Loucy (cell line): ENCODE measurements at regions not wholly inside any gene's neighbourhood (a gene's known extent, or its start where the extent isn't known, plus 50 kb on each side); places are given as distances from the start of the nearest gene placed in this dataset.

Experiments used
- H2AFZ ChIP-seq: fragments of 200-600 bp; sonication (generic); 2 replicates; pipeline ENCODE4 v1.6.0; 2016; ENCODE audit warnings: antibody characterized with exemption, mild to moderate bottlenecking, low read length, moderate library complexity
- H3F3A ChIP-seq: fragments of 200-600 bp; 2 replicates; pipeline ENCODE4 v1.6.0; 2016; ENCODE audit warnings: antibody characterized with exemption, low read depth, mild to moderate bottlenecking
- H3K27me3 ChIP-seq: fragments of 200-600 bp; sonication (generic); 2 replicates; pipeline ENCODE4 v1.6.1; 2014; ENCODE audit warnings: low read length, mild to moderate bottlenecking; ENCODE audit not compliant: insufficient read depth, poor library complexity, severe bottlenecking
- H3K36me3 ChIP-seq: fragments of 200-600 bp; sonication (generic); 2 replicates; pipeline ENCODE4 v1.6.1; 2016; ENCODE audit warnings: low read length; ENCODE audit not compliant: insufficient read depth
- H3K4me1 ChIP-seq: fragments of 200-600 bp; sonication (generic); 2 replicates; pipeline ENCODE4 v1.5.1; 2014; ENCODE audit warnings: low read length, mild to moderate bottlenecking; ENCODE audit not compliant: insufficient read depth, poor library complexity, severe bottlenecking
- H3K4me2 ChIP-seq: fragments of 200-600 bp; sonication (generic); 2 replicates; pipeline ENCODE4 v1.6.0; 2014; ENCODE audit warnings: antibody characterized with exemption, low read length, low read depth, mild to moderate bottlenecking; ENCODE audit not compliant: poor library complexity, severe bottlenecking
- H3K4me3 ChIP-seq: fragments of 200-600 bp; sonication (generic); 2 replicates; pipeline ENCODE4 v1.5.1; 2014; ENCODE audit warnings: low read length, mild to moderate bottlenecking, mixed read lengths; ENCODE audit not compliant: poor library complexity, severe bottlenecking
- H3K79me2 ChIP-seq: fragments of 200-600 bp; sonication (generic); 2 replicates; pipeline ENCODE4 v1.6.1; 2014; ENCODE audit warnings: low read length; ENCODE audit not compliant: insufficient read depth
- H3K9ac ChIP-seq: fragments of 200-600 bp; sonication (generic); 2 replicates; pipeline ENCODE4 v1.6.0; 2014; ENCODE audit warnings: mild to moderate bottlenecking, low read depth, low read length, moderate library complexity; ENCODE audit not compliant: poor library complexity, severe bottlenecking
- H3K9me2 ChIP-seq: fragments of 200-600 bp; sonication (generic); replicated peaks from 2 replicates; pipeline ENCODE4 v1.6.1; 2016; ENCODE audit warnings: low read depth, low read length, mixed read lengths
- H3K9me3 ChIP-seq: fragments of 200-600 bp; sonication (generic); 2 replicates; pipeline ENCODE4 v1.6.1; 2014; ENCODE audit warnings: mild to moderate bottlenecking, antibody characterized with exemption, low read length, low read depth; ENCODE audit not compliant: insufficient read depth
- H4K20me1 ChIP-seq: fragments of 200-600 bp; sonication (generic); 2 replicates; pipeline ENCODE4 v1.6.0; 2014; ENCODE audit warnings: antibody characterized with exemption, low read length, mild to moderate bottlenecking; ENCODE audit not compliant: insufficient read depth, poor library complexity, severe bottlenecking
- EZH2phosphoT487 ChIP-seq: fragments of 200-600 bp; IDR thresholded peaks from 2 replicates; pipeline ENCODE4 v1.6.1; 2018; ENCODE audit warnings: antibody characterized with exemption, mild to moderate bottlenecking, moderate library complexity, borderline replicate concordance
- TF ChIP-seq, protein P1 (sequence below): fragments of 200-600 bp; sonication (generic); conservative IDR thresholded peaks from 2 replicates; pipeline ENCODE4 v1.5.1; 2014; ENCODE audit warnings: mild to moderate bottlenecking, antibody characterized with exemption, low read length

- no peaks in the 10 kb centered on the region for H3K36me3 ChIP-seq
- no peaks in the 10 kb centered on the region for H3K79me2 ChIP-seq
- H2AFZ ChIP-seq: no peak overlapping the region
- no peak overlapping the region for H3K4me2 ChIP-seq
- H3K9ac ChIP-seq: no peak overlapping the region
- H3K9me2 ChIP-seq: no peaks in the 10 kb centered on the region
- H3K4me1 ChIP-seq: no peaks in the 10 kb centered on the region
- TF ChIP-seq, protein P1, sequence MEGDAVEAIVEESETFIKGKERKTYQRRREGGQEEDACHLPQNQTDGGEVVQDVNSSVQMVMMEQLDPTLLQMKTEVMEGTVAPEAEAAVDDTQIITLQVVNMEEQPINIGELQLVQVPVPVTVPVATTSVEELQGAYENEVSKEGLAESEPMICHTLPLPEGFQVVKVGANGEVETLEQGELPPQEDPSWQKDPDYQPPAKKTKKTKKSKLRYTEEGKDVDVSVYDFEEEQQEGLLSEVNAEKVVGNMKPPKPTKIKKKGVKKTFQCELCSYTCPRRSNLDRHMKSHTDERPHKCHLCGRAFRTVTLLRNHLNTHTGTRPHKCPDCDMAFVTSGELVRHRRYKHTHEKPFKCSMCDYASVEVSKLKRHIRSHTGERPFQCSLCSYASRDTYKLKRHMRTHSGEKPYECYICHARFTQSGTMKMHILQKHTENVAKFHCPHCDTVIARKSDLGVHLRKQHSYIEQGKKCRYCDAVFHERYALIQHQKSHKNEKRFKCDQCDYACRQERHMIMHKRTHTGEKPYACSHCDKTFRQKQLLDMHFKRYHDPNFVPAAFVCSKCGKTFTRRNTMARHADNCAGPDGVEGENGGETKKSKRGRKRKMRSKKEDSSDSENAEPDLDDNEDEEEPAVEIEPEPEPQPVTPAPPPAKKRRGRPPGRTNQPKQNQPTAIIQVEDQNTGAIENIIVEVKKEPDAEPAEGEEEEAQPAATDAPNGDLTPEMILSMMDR: no peak
- no peak for TF ChIP-seq EZH2phosphoT487
- H3K9me3 ChIP-seq: no peaks in the 10 kb centered on the region
- H4K20me1 ChIP-seq: no peaks in the 10 kb centered on the region
- H3F3A ChIP-seq: no peaks in the 10 kb centered on the region
- no peak overlapping the region for H3K4me3 ChIP-seq
- H3K27me3 ChIP-seq: no peaks in the 10 kb centered on the region
These were observed 155.6 kb upstream of the IFNG-AS1 start for GRCh38 chr12:67833602-67834001.

DNA sequence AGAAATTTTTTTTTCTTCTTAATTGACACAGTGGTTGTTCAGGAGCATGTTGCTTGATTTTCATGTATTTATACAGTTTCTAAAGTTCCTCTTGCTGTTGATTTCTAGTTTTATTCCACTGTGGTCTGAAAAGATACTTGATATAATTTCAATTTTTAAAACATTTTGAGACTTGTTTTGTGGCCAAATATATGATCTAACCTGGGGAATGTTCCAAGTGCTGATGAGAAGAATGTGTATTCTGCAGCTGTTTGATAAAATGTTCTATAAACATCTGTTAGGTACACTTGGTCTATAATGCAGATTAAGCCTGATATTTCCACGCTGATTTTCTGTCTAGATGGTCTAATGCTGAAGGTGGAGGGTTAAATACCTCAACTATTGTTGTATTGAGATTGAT, 151.4 kb upstream of the IFNG-AS1 start:
- H3K36me3 ChIP-seq: no peaks in the 10 kb centered on the region
- peaks cover 9% of the 10 kb centered on the region for H3K27me3 ChIP-seq
- H4K20me1 ChIP-seq: no peaks in the 10 kb centered on the region
- no peaks in the 10 kb centered on the region for H3K9me2 ChIP-seq
- no peak for TF ChIP-seq EZH2phosphoT487
- TF ChIP-seq, protein P1: no peak
- no peak overlapping the region for H2AFZ ChIP-seq
- H3K4me1 ChIP-seq: no peaks in the 10 kb centered on the region
- no peak overlapping the region for H3K4me3 ChIP-seq
- no peaks in the 10 kb centered on the region for H3K79me2 ChIP-seq
- H3F3A ChIP-seq: no peaks in the 10 kb centered on the region
- H3K4me2 ChIP-seq: no peak overlapping the region
- no peak overlapping the region for H3K9ac ChIP-seq
- no peaks in the 10 kb centered on the region for H3K9me3 ChIP-seq

DNA sequence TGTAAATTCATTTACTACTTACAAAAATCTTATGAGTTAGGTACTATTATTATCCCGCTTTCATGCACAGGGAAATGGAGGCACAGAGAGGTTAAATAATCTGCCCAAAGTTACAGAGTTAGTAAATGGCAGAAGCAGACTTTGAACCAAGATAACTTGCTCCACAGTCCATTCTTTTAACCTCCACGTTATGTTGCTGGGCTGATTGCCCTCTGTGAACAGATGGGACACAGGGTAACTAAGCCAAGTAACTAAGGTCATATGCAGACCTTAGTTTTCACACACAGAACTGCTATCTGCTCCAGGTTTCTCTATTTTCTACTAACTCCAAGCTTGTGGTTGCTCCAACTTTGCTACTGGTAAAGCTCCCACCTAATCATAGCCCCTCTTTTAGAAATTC, 147.1 kb upstream of the IFNG-AS1 start:
- no peaks in the 10 kb centered on the region for H3K79me2 ChIP-seq

More for the DNA sequence above, 147.1 kb upstream of the IFNG-AS1 start:
- no peaks in the 10 kb centered on the region for H3K36me3 ChIP-seq
- no peaks in the 10 kb centered on the region for H3K4me1 ChIP-seq
- peaks cover 9% of the 10 kb centered on the region for H3K27me3 ChIP-seq
- no peaks in the 10 kb centered on the region for H4K20me1 ChIP-seq
- H3K4me3 ChIP-seq: no peak overlapping the region
- H2AFZ ChIP-seq: no peak overlapping the region
- no peaks in the 10 kb centered on the region for H3F3A ChIP-seq
- H3K9ac ChIP-seq: no peak overlapping the region
- no peaks in the 10 kb centered on the region for H3K9me2 ChIP-seq
- H3K9me3 ChIP-seq: no peaks in the 10 kb centered on the region
- TF ChIP-seq EZH2phosphoT487: no peak
- TF ChIP-seq, protein P1: no peak
- no peak overlapping the region for H3K4me2 ChIP-seq
